CD4-positive, alpha-beta memory T cell (primary cell): ENCODE measurements at regions not wholly inside any gene's neighbourhood (a gene's known extent, or its start where the extent isn't known, plus 50 kb on each side); places are given as distances from the start of the nearest gene placed in this dataset.
A peak's percentile ranks its signal among the peaks of the same experiment; 100 is the strongest.

ENCODE experiments used
- CTCF ChIA-PET: fragments of 350-600 bp; sonication (Branson Sonifier 250); formaldehyde crosslinking; loops from one replicate; lab custom pipeline; 2021; ENCODE audit warnings: inconsistent platforms; ENCODE audit not compliant: partially characterized antibody; lab: Charles Lee
- POLR2A ChIA-PET: fragments of 350-600 bp; sonication (Branson Sonifier 250); formaldehyde crosslinking; loops from one replicate; lab custom pipeline; 2021; ENCODE audit not compliant: partially characterized antibody; lab: Charles Lee
- DNase-seq, 5 donors: peaks; one replicate each; pipeline versions ENCODE4 v3.0.0 to v3.0.0-alpha.2; 2020 to 2022; ENCODE audit warnings: mixed read lengths in 1 of 5
- H3K27ac ChIP-seq: one replicate; pipeline ENCODE4 v1.7.0; 2013; ENCODE audit warnings: low read depth, low read length
- H3K27me3 ChIP-seq: 2 replicates; pipeline ENCODE4 v1.7.0; 2013; ENCODE audit warnings: mild to moderate bottlenecking, low read length, moderate library complexity; ENCODE audit not compliant: insufficient read depth
- H3K36me3 ChIP-seq: 2 replicates; pipeline ENCODE4 v1.7.0; 2013; ENCODE audit warnings: mild to moderate bottlenecking, low read length, moderate library complexity; ENCODE audit not compliant: insufficient read depth
- H3K4me1 ChIP-seq: 2 replicates; pipeline ENCODE4 v1.7.0; 2013; ENCODE audit warnings: mild to moderate bottlenecking, low read length, moderate library complexity; ENCODE audit not compliant: insufficient read depth
- H3K4me3 ChIP-seq, 2 donors: one replicate each; pipeline ENCODE4 v1.7.0; 2013; ENCODE audit warnings: low read length in 2 of 2, mild to moderate bottlenecking in 1 of 2
- H3K9me3 ChIP-seq, 2 donors: one replicate each; pipeline ENCODE4 v1.7.0; 2013; ENCODE audit warnings: low read length in 2 of 2, control low read depth in 1 of 2; ENCODE audit not compliant: control insufficient read depth in 1 of 2
- H3K27ac Mint-ChIP-seq, 7 donors: one replicate each; pipeline ENCODE4 v1.8.0; 2020 to 2021; ENCODE audit warnings: mixed read lengths in 7 of 7, mild to moderate bottlenecking in 6 of 7, inconsistent platforms in 3 of 7, moderate library complexity in 3 of 7
- H3K27me3 Mint-ChIP-seq, 2 donors: one replicate each; pipeline ENCODE4 v1.8.0; 2020 to 2021; ENCODE audit warnings: mixed read lengths in 2 of 2
- H3K36me3 Mint-ChIP-seq, 2 donors: one replicate each; pipeline ENCODE4 v1.8.0; 2020 to 2021; ENCODE audit warnings: mixed read lengths in 2 of 2, inconsistent platforms in 1 of 2, mild to moderate bottlenecking in 1 of 2
- H3K4me1 Mint-ChIP-seq, 4 donors: one replicate each; pipeline ENCODE4 v1.8.0; 2020 to 2021; ENCODE audit warnings: mixed read lengths in 4 of 4, mild to moderate bottlenecking in 1 of 4
- H3K4me3 Mint-ChIP-seq, 8 donors: one replicate each; pipeline ENCODE4 v1.8.0; 2020 to 2021; ENCODE audit warnings: mixed read lengths in 8 of 8, mild to moderate bottlenecking in 7 of 8, moderate library complexity in 6 of 8, inconsistent platforms in 3 of 8
- H3K9me3 Mint-ChIP-seq, 8 donors: one replicate each; pipeline ENCODE4 v1.8.0; 2020 to 2021; ENCODE audit warnings: mixed read lengths in 8 of 8, mild to moderate bottlenecking in 5 of 8, inconsistent platforms in 3 of 8, moderate library complexity in 1 of 8
- intact Hi-C: fragments of 100-400 bp; cut with micrococcal nuclease; formaldehyde crosslinking; loops from one replicate; pipeline ENCODE4 v1.15.1; 2023

DNA sequence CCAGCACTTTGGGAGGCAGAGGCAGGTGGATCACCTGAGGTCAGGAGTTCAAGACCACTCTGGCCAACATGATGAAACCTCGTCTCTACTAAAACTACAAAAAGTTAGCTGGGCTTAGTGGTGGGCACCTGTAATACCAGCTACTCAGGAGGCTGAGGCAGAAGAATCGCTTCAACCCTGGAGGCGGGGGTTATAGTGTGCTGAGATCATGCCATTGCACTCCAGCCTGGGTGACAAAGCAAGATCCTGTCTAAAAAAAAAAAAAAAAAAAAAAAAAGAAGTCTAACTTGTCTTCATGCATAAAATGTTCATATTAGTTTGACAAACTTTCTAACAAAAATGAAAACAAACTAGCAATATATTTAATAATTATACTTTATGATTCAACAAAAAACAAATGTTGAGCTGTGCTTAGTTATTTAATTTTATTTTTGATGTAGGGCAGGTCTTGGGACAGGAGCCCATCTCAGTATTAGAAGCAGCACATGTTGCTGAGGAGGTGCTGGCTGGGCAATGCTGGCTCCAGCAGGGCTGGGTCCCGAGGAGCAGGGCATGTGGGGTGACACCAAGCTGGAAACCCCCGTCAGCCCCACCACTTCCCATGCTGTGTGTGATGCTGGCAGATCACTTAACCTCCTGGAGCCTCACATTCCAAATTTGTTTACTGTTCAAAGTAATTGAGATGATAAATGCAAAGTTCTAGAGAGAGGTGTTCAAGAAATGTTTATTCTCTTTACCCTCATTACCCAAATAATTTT, 335.3 kb upstream of the KLF6 start:
- Histone ChIP-seq H3K4me3 (no peak overlapping the region), H3K4me1 (peaks cover 11% of the 10 kb centered on the region), H3K27me3 (no peaks in the 10 kb centered on the region), H3K36me3 (no peaks in the 10 kb centered on the region), H3K9me3 (peaks cover 0 to 4% of the 10 kb centered on the region in 2 donors), H3K27ac (no peak overlapping the region)
- ChIA-PET POLR2A (interaction anchor here (0.9 to 1.7 kb wide), 3 partner anchors 11 to 338 kb away, joined by 3 to 10 read pairs (median 3); no protein-coding TSS in a partner anchor), CTCF (interaction anchor here (1.8 kb wide), 1 partner anchor 10 kb away, joined by 4 read pairs; no protein-coding TSS in a partner anchor)
- DNase-seq, result peak in 3 of 5 donors; percentile 29 to 61 (median 45)
- H3K27ac Mint-ChIP-seq, result peak overlapping the region in 2 of 7 donors; percentile 46 to 48
- H3K9me3 Mint-ChIP-seq, result peaks cover 0 to 9% (median 7%) of the 10 kb centered on the region in 8 donors
- peak overlapping the region in 2 of 8 donors; percentile 40 to 53 for H3K4me3 Mint-ChIP-seq
- peaks cover 11 to 27% (median 13%) of the 10 kb centered on the region in 4 donors for H3K4me1 Mint-ChIP-seq
- H3K27me3 Mint-ChIP-seq, result no peaks in the 10 kb centered on the region
- intact Hi-C loops, result no loop called here
- H3K36me3 Mint-ChIP-seq, result peaks cover 0 to 4% of the 10 kb centered on the region in 2 donors

DNA sequence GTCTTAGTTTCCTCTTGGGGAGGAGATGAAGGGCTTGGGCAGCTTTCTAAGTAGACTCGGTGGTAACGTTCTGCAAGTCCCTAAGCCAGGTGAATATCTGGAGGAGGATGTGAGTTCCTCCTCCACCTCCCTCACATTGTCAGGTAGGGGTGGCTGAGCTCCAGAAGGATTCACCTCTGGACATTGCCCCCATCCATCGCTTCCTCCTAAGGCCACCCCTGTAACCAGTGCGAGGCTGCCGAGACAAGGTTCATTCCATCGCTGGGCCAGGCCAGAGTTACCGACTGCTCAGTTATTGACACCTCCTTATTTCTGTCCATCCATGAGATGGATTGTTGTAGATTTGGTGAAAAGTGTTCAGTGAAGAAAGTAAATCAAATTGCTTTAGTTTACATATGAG, 334.1 kb upstream of the KLF6 start:
- Histone ChIP-seq H3K4me3 (no peak overlapping the region), H3K4me1 (peaks cover 11% of the 10 kb centered on the region), H3K36me3 (no peaks in the 10 kb centered on the region), H3K9me3 (no peaks in the 10 kb centered on the region), H3K27me3 (no peaks in the 10 kb centered on the region), H3K27ac (no peak overlapping the region)
- intact Hi-C loops, result no loop called here
- H3K9me3 Mint-ChIP-seq, result peaks cover 0 to 2% (median 0%) of the 10 kb centered on the region in 8 donors
- POLR2A ChIA-PET, result interaction anchor here (0.8 to 1.5 kb wide), 2 partner anchors 59 to 149 kb away, joined by 3 read pairs; no protein-coding TSS in a partner anchor
- no peaks in the 10 kb centered on the region for H3K36me3 Mint-ChIP-seq
- H3K27ac Mint-ChIP-seq, result peak overlapping the region in 1 of 7 donors; percentile 31
- no peak for DNase-seq
- no peaks in the 10 kb centered on the region for H3K27me3 Mint-ChIP-seq
- H3K4me3 Mint-ChIP-seq, result no peak overlapping the region
- peaks cover 11 to 27% (median 13%) of the 10 kb centered on the region in 4 donors for H3K4me1 Mint-ChIP-seq
- CTCF ChIA-PET, result no interaction called here

DNA sequence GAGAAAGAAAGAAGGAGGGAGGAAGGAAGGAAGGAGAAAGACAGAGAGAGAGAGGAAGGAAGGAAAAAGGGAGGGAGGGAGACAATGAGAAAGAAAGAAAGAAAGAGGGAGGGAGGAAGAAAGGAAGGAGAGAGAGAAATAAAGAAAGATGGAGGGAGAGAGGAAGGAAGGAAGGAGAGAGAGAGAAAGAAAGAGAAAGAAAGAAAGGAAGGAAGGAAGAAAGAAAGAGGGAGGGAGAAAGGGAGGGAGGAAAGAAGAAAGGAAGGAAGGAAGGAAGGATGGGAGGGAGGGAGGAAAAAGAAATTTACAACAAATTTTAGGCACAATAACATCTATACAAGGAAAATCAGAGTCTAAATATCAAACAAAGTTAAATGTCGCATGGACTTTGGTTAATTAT, 332.6 kb upstream of the KLF6 start:
- intact Hi-C loops, result no loop called here
- peak overlapping the region in 2 of 7 donors; percentile 19 to 83 for H3K27ac Mint-ChIP-seq

DNA sequence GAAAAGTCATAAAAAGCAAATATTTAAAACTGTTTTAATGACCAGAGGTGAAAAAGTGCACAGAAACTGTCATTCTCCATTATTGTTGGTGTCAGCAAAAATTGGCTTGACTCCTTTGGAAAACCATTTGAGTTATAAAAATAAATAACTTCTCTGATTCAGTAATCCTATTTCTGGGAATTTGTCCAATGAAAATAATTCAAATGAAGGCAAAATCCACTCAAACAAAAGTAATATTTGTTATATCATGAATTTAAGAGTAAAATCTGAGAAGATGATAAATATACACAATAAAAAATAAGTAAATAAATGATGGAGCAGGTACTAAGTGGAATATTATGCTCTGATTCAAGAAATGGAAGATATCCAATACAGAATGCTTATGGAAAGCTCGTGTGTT, 326.6 kb upstream of the KLF6 start:
- no peaks in the 10 kb centered on the region for H3K36me3 ChIP-seq
- no peak for DNase-seq
- peaks cover 0 to 8% (median 0%) of the 10 kb centered on the region in 4 donors for H3K4me1 Mint-ChIP-seq
- H3K9me3 Mint-ChIP-seq, result no peaks in the 10 kb centered on the region
- H3K4me3 Mint-ChIP-seq, result no peak overlapping the region
- POLR2A ChIA-PET, result no interaction called here
- no peaks in the 10 kb centered on the region for H3K36me3 Mint-ChIP-seq
- H3K4me1 ChIP-seq, result no peaks in the 10 kb centered on the region
- H3K4me3 ChIP-seq, result no peak overlapping the region
- no peaks in the 10 kb centered on the region for H3K27me3 ChIP-seq
- H3K27me3 Mint-ChIP-seq, result no peaks in the 10 kb centered on the region
- no peaks in the 10 kb centered on the region for H3K9me3 ChIP-seq
- H3K27ac Mint-ChIP-seq, result no peak overlapping the region
- CTCF ChIA-PET, result interaction anchor here (2.9 kb wide), 1 partner anchor 12 kb away, joined by 6 read pairs; no protein-coding TSS in a partner anchor
- intact Hi-C loops, result no loop called here
- H3K27ac ChIP-seq, result no peak overlapping the region

More for the DNA sequence above, 332.6 kb upstream of the KLF6 start:
- no peaks in the 10 kb centered on the region for H3K36me3 ChIP-seq
- no peaks in the 10 kb centered on the region for H3K9me3 ChIP-seq
- no peak for DNase-seq
- ChIA-PET CTCF (no interaction called here), POLR2A (no interaction called here)
- H3K4me3 ChIP-seq, result no peak overlapping the region
- no peaks in the 10 kb centered on the region for H3K36me3 Mint-ChIP-seq
- peaks cover 9 to 24% (median 13%) of the 10 kb centered on the region in 4 donors for H3K4me1 Mint-ChIP-seq
- H3K27ac ChIP-seq, result no peak overlapping the region
- no peaks in the 10 kb centered on the region for H3K27me3 Mint-ChIP-seq
- H3K9me3 Mint-ChIP-seq, result peaks cover 0 to 2% (median 0%) of the 10 kb centered on the region in 8 donors
- no peak overlapping the region for H3K4me3 Mint-ChIP-seq
- H3K27me3 ChIP-seq, result no peaks in the 10 kb centered on the region
- peaks cover 11% of the 10 kb centered on the region for H3K4me1 ChIP-seq

DNA sequence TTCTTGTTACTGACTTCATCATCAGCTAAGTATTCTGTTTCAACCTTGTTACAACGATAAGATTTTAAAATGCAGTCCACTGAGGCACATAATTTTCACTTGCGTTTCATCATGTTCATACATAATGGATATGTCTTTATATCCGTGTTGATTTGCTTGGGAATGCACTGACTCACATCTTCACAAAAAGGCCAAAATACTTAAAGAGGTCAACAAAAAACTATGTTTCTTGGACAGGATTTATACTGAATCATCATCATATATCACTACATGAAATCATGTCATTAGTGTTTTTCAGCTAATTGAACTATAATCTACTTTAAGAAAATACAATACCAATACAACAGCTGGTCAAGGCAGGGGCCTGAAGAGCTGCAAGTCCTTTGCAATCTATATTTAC, 324.5 kb upstream of the KLF6 start:
- Mint-ChIP-seq H3K9me3 (no peaks in the 10 kb centered on the region), H3K27me3 (no peaks in the 10 kb centered on the region), H3K4me1 (peaks cover 0 to 8% (median 0%) of the 10 kb centered on the region in 4 donors), H3K4me3 (no peak overlapping the region), H3K36me3 (no peaks in the 10 kb centered on the region), H3K27ac (no peak overlapping the region)
- DNase-seq, result no peak
- no peak overlapping the region for H3K27ac ChIP-seq
- H3K36me3 ChIP-seq, result no peaks in the 10 kb centered on the region
- H3K9me3 ChIP-seq, result no peaks in the 10 kb centered on the region
- POLR2A ChIA-PET, result interaction anchor here (1.3 kb wide), 1 partner anchor 325 kb away, joined by 3 read pairs; the partner anchor contains the start of gene KLF6
- H3K27me3 ChIP-seq, result no peaks in the 10 kb centered on the region
- intact Hi-C loops, result no loop called here
- no peak overlapping the region for H3K4me3 ChIP-seq
- no peaks in the 10 kb centered on the region for H3K4me1 ChIP-seq
- CTCF ChIA-PET, result interaction anchor here (1.4 to 2.9 kb wide), 2 partner anchors 12 to 14 kb away, joined by 4 to 6 read pairs; no protein-coding TSS in a partner anchor

DNA sequence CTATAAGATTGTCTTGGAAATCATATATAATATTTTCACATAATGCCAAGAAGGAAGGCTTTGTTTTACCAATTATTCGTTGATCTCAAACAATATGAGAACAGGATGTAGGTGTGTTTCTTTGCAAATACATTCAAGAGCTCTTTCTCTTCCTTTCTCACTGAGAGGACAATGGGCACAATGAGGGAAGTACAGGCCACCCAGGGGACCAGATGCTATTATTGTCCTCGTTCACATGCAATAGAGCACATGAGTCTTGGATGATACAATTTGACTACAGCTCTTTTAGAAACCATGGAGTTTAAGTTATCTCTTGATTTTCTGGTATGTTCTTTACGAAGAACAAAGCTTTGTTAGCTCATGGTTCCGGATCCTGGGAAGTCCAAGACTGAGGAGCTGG, 323.7 kb upstream of the KLF6 start:
- ChIA-PET POLR2A (no interaction called here), CTCF (interaction anchor here (2.9 kb wide), 1 partner anchor 15 kb away, joined by 6 read pairs; no protein-coding TSS in a partner anchor)
- H3K9me3 ChIP-seq, result no peaks in the 10 kb centered on the region

DNA sequence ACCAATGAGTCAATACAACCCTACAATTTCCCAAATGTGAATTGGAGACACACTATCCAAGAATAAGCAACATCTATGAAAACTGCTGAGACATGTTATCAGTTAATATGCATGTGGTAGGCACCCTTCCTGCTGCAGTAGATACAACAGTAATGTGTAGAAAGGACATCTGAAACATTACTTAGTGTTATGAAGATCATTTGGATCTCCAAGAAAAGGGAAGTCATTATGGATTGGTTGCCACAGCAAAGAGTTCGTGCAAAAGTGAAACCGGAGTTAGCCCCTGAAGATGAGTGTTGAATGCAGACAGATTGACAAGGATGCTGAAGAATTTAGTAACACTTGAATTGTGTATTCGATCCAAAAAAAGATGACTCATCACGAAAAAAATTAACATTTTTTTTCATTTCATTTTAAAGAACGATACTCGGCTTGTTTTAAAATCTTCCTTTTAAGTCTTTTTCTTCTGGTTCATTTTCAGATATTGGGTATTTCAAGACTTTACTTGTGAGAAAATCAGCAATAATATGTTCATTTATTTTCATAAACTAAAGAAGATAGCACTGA, 322.4 kb upstream of the KLF6 start:
- no peaks in the 10 kb centered on the region for H3K9me3 ChIP-seq
- Mint-ChIP-seq H3K4me1 (peaks cover 0 to 8% (median 5%) of the 10 kb centered on the region in 4 donors), H3K27me3 (no peaks in the 10 kb centered on the region), H3K27ac (no peak overlapping the region), H3K9me3 (no peaks in the 10 kb centered on the region), H3K4me3 (no peak overlapping the region), H3K36me3 (no peaks in the 10 kb centered on the region)
- H3K4me3 ChIP-seq, result no peak overlapping the region
- no peak for DNase-seq
- CTCF ChIA-PET, result no interaction called here
- POLR2A ChIA-PET, result no interaction called here
- H3K4me1 ChIP-seq, result no peaks in the 10 kb centered on the region
- no peaks in the 10 kb centered on the region for H3K36me3 ChIP-seq
- no peaks in the 10 kb centered on the region for H3K27me3 ChIP-seq
- no peak overlapping the region for H3K27ac ChIP-seq
- intact Hi-C loops, result no loop called here

More for the DNA sequence above, 323.7 kb upstream of the KLF6 start:
- H3K9me3 Mint-ChIP-seq, result no peaks in the 10 kb centered on the region
- peaks cover 0 to 8% (median 0%) of the 10 kb centered on the region in 4 donors for H3K4me1 Mint-ChIP-seq
- H3K27ac Mint-ChIP-seq, result peak overlapping the region in 1 of 7 donors; percentile 27
- DNase-seq, result no peak
- H3K36me3 ChIP-seq, result no peaks in the 10 kb centered on the region
- H3K27me3 Mint-ChIP-seq, result no peaks in the 10 kb centered on the region
- no peaks in the 10 kb centered on the region for H3K4me1 ChIP-seq
- intact Hi-C loops, result no loop called here
- H3K27me3 ChIP-seq, result no peaks in the 10 kb centered on the region
- no peaks in the 10 kb centered on the region for H3K36me3 Mint-ChIP-seq
- H3K4me3 ChIP-seq, result no peak overlapping the region
- H3K4me3 Mint-ChIP-seq, result no peak overlapping the region
- no peak overlapping the region for H3K27ac ChIP-seq
